GM19467 (cell line): ENCODE measurements at regions not wholly inside any gene's neighbourhood (a gene's known extent, or its start where the extent isn't known, plus 50 kb on each side); places are given as distances from the start of the nearest gene placed in this dataset.

Experiments
- ATAC-seq: cut with Tn5 transposase; IDR thresholded peaks from one replicate; pipeline ENCODE4 v1.9.1; 2021; ENCODE audit warnings: mild to moderate bottlenecking, moderate library complexity; ENCODE audit not compliant: unreplicated experiment

DNA sequence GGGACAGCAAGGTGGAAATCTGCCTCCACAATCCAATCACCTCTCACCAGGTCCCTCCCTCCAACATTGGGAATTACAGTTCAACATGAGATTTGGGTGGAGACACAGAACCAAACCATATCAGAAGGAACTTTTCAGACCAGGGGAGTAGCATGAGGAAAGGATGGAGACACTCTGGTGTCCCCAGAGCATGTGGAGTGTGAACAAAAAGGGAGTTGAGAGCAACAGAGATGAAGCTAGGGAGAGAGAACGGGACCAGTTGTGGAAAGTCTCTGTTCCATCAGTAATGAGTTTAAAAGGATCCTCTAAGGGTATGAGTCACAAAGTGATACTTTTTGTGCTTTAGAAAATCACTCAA is 382.0 kb downstream of the SFMBT2 start:
- ATAC-seq = no peak

GRCh38 chr10:7027913-7028808 is 382.7 kb downstream of the SFMBT2 start:
- no peak for ATAC-seq

GRCh38 chr10:7027237-7027912 is 383.5 kb downstream of the SFMBT2 start:
- no peak for ATAC-seq

- ATAC-seq = no peak
Observed at GRCh38 chr10:7026818-7027217, 384.0 kb downstream of the SFMBT2 start.

DNA sequence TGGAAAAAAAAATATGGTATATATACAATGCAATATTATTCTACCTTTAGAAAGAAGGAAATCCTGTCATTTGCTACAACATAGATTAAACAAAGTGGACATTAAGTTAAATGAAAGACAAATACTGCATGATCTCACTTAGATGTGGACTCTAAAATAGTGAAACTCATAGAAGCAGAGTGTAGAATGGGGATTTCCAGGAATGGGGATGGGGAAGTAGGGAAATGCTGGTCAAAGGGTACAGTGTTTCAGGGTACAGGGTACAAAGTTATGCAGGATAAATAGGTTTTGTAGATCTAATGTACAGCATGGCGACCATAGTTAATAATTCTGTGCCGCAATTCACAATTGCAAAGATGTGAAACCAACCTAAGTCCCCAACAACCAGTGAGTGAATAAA is 385.5 kb downstream of the SFMBT2 start:
- no peak for ATAC-seq

GRCh38 chr10:7015457-7015856 is 395.4 kb downstream of the SFMBT2 start:
- ATAC-seq = no peak

GRCh38 chr10:7014721-7015120 is 396.1 kb downstream of the SFMBT2 start:
- no peak for ATAC-seq

- ATAC-seq = no peak
Observed at GRCh38 chr10:7011994-7012393, 398.8 kb downstream of the SFMBT2 start.

- ATAC-seq = no peak
Observed at GRCh38 chr10:7008645-7009044, 402.2 kb downstream of the SFMBT2 start.

DNA sequence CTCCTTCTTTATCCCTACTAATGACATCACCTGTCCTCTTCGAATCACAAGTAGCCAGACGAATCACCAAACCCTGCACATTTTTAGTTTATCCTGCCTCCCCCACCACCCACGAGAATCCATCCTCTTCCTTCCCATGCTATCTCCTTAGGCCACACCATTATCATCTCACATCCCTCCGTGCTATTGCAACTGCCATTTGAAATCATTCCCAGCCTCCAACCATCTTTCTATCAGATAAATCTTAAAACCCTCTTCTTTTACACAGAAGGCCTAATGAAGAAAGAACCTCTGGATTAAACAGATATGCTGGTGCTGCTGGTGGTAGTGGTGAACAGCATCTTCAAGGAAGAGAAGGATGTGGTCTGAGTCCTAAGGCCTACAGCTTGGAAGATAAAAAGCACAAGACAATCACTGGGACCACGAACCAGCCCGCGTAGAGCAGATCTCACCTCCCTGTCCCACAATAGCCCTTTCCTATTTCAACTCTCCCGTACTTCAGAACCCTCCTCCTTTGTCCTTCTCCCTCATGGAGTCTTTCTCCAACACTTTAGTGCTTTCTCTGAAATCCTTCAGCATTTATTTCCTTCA is 403.1 kb downstream of the SFMBT2 start:
- no peak for ATAC-seq

GRCh38 chr10:7006566-7006965 is 404.3 kb downstream of the SFMBT2 start:
- ATAC-seq = no peak

DNA sequence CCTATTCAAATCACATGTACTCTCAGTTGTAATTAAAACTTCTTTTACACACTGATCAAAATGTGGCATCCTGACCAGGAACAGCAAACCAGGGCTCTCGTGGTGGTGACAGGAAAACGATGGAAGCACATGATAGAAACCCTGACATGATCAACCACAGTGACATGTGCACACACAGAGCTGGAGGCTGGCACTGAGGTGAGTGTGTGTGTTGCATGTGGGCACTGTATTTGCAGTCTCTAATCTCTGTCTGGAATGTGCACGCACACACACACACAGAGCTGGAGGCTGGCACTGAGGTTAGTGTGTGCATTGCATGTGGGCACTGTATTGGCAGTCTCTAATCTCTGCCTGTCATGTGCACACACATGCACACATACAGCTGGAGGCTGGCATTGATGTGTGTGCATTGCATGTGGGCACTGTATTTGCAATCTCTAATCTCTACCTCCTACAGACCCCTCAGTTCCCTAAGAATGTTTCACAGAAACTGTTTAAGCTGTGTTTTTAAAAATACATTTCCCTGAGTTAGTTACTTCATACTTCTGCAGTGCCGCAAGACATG is 406.9 kb downstream of the SFMBT2 start:
- ATAC-seq = no peak

DNA sequence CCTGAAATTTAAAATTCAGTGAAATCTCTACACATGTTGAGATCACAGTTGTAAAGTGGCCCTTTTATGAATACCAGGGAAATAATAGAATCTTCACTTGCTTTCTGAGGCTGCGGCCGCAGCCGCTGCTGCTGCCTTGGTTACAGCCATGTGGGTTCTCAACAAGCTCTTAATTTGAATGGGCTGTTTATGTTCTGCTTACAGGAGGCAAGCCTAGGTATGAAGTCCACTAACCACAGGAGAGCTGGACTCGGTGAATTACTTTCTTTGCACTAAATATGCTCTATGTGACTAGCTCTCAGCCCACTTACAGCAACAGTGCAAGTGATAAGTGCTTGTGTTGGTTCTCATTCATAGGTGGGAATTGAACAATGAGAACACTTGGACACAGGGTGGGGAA is 410.8 kb downstream of the SFMBT2 start:
- no peak for ATAC-seq

DNA sequence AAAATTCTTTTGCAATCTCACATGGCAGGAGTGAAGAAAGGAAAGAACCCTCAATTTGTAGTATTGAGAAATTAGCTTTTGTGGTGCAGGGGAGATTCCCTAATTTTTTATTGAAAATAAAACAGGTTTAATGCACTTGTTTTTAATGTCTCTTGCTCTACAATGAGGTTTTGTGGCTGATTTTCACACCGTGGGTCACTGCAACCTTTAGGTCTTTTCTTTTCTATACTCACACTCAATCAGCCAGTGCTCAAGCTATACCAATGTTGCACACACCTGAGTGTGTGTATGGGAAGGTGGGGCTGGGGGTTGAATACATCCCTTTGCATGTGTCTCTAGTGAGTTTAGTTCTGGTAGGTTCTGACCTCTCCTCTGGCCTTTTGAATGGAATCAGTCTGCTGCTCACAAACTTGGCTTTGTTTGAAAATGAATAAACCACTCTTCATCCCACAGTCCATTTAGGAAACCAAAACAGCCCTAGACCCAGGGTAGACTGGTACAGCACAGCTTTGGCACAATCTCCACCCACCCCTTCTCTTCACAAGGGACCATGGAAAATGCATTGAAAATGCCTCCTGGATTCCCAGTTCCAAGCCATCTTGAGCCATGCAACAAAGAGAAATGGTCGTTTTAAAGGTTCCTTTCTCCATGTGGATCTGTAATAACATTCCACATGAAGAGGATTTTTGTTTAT is 411.5 kb downstream of the SFMBT2 start:
- no peak for ATAC-seq

- ATAC-seq = no peak
Observed at GRCh38 chr10:6997509-6997908, 413.3 kb downstream of the SFMBT2 start.

DNA sequence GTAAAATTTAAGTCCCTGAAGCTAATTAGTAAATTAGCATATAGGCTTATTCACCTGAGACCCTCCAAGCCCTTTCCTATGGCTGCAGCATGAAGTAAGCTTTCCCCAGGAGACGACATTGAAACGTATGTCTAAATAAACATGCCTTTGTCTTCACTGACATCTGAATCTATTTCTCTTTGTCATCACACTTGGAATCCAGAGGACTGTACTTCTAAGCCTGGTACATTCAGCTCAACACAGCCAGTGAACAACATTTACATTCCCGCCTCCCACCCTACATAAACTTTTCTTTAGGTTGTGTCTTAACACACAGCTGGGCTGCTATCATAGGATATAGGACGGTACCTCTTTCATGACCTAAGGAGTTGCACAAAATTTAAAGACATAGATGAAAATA is 414.4 kb downstream of the SFMBT2 start:
- ATAC-seq = no peak

DNA sequence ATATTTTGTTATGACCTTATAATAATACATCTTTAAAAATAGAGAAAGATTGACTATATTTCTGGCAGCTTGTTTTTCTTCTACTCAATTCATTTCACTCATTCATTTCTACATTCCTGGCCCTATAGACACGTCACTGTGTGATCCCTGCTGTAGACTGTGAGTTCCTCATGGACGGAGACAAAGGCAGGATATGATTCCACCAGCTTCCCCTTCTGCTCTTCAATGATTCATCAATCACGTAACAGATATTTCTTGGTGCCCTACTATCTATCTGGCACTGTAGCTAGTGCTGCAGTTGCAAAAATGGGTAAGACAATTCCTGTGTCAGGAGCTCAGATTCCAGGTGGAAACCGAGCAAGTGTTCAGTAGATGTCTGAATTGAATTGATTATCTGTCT is 415.0 kb downstream of the SFMBT2 start:
- no peak for ATAC-seq

DNA sequence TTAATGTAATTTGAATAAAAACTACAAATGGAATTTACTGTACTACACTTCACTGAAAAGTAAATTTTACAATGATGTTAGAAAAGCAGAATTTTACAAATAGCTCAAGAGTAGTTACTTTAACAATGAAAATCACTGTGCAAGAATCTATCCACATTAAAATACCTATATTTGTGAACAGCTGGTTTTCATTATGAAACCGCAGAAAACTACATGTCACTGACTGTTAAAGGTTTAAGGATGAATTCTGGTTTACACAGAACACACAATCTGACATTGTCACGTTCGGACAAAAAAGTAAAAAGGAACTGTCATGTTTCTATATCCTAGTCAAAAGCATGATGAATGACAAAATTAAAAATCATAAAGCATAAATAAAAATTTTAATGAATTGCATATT is 415.3 kb upstream of the PRKCQ start:
- no peak for ATAC-seq

GRCh38 chr10:6990891-6991290 is 410.8 kb upstream of the PRKCQ start:
- no peak for ATAC-seq

- no peak for ATAC-seq
Observed at GRCh38 chr10:6988654-6989053, 408.6 kb upstream of the PRKCQ start.

DNA sequence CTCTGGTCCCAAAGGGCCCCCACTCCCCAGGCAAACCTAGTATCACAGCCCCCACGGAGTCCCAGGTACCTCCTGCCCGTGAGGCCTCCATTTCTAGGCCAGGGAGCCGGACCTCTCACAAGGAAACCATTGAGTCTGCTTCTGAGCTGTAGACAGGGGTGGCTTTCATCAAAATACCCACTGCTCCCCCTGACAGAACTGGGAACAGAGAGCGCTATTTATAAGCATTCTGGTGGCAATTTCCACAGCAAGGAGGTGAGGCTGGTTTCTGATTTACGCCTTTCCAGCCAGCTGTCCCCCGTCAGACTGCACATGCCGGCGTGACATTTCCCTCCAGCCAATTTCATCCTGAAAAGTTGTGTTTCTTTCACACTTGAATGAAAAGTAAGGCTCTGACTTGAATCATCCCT is 407.5 kb upstream of the PRKCQ start:
- ATAC-seq = no peak
